Loucy (cell line): ENCODE measurements at regions not wholly inside any gene's neighbourhood (a gene's known extent, or its start where the extent isn't known, plus 50 kb on each side); places are given as distances from the start of the nearest gene placed in this dataset.
A peak's percentile ranks its signal among the peaks of the same experiment; 100 is the strongest.

Experiments used
- H2AFZ ChIP-seq: fragments of 200-600 bp; sonication (generic); 2 replicates; pipeline ENCODE4 v1.6.0; 2016; ENCODE audit warnings: antibody characterized with exemption, mild to moderate bottlenecking, low read length, moderate library complexity
- H3F3A ChIP-seq: fragments of 200-600 bp; 2 replicates; pipeline ENCODE4 v1.6.0; 2016; ENCODE audit warnings: antibody characterized with exemption, low read depth, mild to moderate bottlenecking
- H3K27me3 ChIP-seq: fragments of 200-600 bp; sonication (generic); 2 replicates; pipeline ENCODE4 v1.6.1; 2014; ENCODE audit warnings: low read length, mild to moderate bottlenecking; ENCODE audit not compliant: insufficient read depth, poor library complexity, severe bottlenecking
- H3K36me3 ChIP-seq: fragments of 200-600 bp; sonication (generic); 2 replicates; pipeline ENCODE4 v1.6.1; 2016; ENCODE audit warnings: low read length; ENCODE audit not compliant: insufficient read depth
- H3K4me1 ChIP-seq: fragments of 200-600 bp; sonication (generic); 2 replicates; pipeline ENCODE4 v1.5.1; 2014; ENCODE audit warnings: low read length, mild to moderate bottlenecking; ENCODE audit not compliant: insufficient read depth, poor library complexity, severe bottlenecking
- H3K4me2 ChIP-seq: fragments of 200-600 bp; sonication (generic); 2 replicates; pipeline ENCODE4 v1.6.0; 2014; ENCODE audit warnings: antibody characterized with exemption, low read length, low read depth, mild to moderate bottlenecking; ENCODE audit not compliant: poor library complexity, severe bottlenecking
- H3K4me3 ChIP-seq: fragments of 200-600 bp; sonication (generic); 2 replicates; pipeline ENCODE4 v1.5.1; 2014; ENCODE audit warnings: low read length, mild to moderate bottlenecking, mixed read lengths; ENCODE audit not compliant: poor library complexity, severe bottlenecking
- H3K79me2 ChIP-seq: fragments of 200-600 bp; sonication (generic); 2 replicates; pipeline ENCODE4 v1.6.1; 2014; ENCODE audit warnings: low read length; ENCODE audit not compliant: insufficient read depth
- H3K9ac ChIP-seq: fragments of 200-600 bp; sonication (generic); 2 replicates; pipeline ENCODE4 v1.6.0; 2014; ENCODE audit warnings: mild to moderate bottlenecking, low read depth, low read length, moderate library complexity; ENCODE audit not compliant: poor library complexity, severe bottlenecking
- H3K9me2 ChIP-seq: fragments of 200-600 bp; sonication (generic); replicated peaks from 2 replicates; pipeline ENCODE4 v1.6.1; 2016; ENCODE audit warnings: low read depth, low read length, mixed read lengths
- H3K9me3 ChIP-seq: fragments of 200-600 bp; sonication (generic); 2 replicates; pipeline ENCODE4 v1.6.1; 2014; ENCODE audit warnings: mild to moderate bottlenecking, antibody characterized with exemption, low read length, low read depth; ENCODE audit not compliant: insufficient read depth
- H4K20me1 ChIP-seq: fragments of 200-600 bp; sonication (generic); 2 replicates; pipeline ENCODE4 v1.6.0; 2014; ENCODE audit warnings: antibody characterized with exemption, low read length, mild to moderate bottlenecking; ENCODE audit not compliant: insufficient read depth, poor library complexity, severe bottlenecking
- CTCF ChIP-seq: fragments of 200-600 bp; sonication (generic); conservative IDR thresholded peaks from 2 replicates; pipeline ENCODE4 v1.5.1; 2014; ENCODE audit warnings: mild to moderate bottlenecking, antibody characterized with exemption, low read length
- EZH2phosphoT487 ChIP-seq: fragments of 200-600 bp; IDR thresholded peaks from 2 replicates; pipeline ENCODE4 v1.6.1; 2018; ENCODE audit warnings: antibody characterized with exemption, mild to moderate bottlenecking, moderate library complexity, borderline replicate concordance

GRCh38 chr5:109561447-109561846, 128.3 kb upstream of the MAN2A1 start:
- Histone ChIP-seq H3K9me3 (no peaks in the 10 kb centered on the region), H3K36me3 (no peaks in the 10 kb centered on the region), H3K27me3 (no peaks in the 10 kb centered on the region), H4K20me1 (no peaks in the 10 kb centered on the region), H3K4me2 (no peak overlapping the region), H3K4me3 (no peak overlapping the region), H2AFZ (no peak overlapping the region), H3K9me2 (no peaks in the 10 kb centered on the region), H3F3A (no peaks in the 10 kb centered on the region), H3K79me2 (no peaks in the 10 kb centered on the region), H3K4me1 (peaks cover 8% of the 10 kb centered on the region), H3K9ac (no peak overlapping the region)
- TF ChIP-seq EZH2phosphoT487 (no peak), CTCF (no peak)

- no peaks in the 10 kb centered on the region for H3K27me3 ChIP-seq
- H2AFZ ChIP-seq = no peak overlapping the region
- no peaks in the 10 kb centered on the region for H3F3A ChIP-seq
- H3K4me3 ChIP-seq = no peak overlapping the region
- H3K4me1 ChIP-seq = peaks cover 8% of the 10 kb centered on the region
- no peaks in the 10 kb centered on the region for H3K9me2 ChIP-seq
- no peak overlapping the region for H3K4me2 ChIP-seq
- H4K20me1 ChIP-seq = no peaks in the 10 kb centered on the region
- H3K9me3 ChIP-seq = no peaks in the 10 kb centered on the region
- TF ChIP-seq EZH2phosphoT487 (no peak), CTCF (no peak)
- H3K9ac ChIP-seq = no peak overlapping the region
- no peaks in the 10 kb centered on the region for H3K36me3 ChIP-seq
- no peaks in the 10 kb centered on the region for H3K79me2 ChIP-seq
Measured at GRCh38 chr5:109560554-109560953, 129.2 kb upstream of the MAN2A1 start.

GRCh38 chr5:109558952-109559351, 130.8 kb upstream of the MAN2A1 start:
- H2AFZ ChIP-seq = peak overlapping the region; percentile 49; the same call in 1 of the 2 replicates
- TF ChIP-seq CTCF = no peak
- no peak for TF ChIP-seq EZH2phosphoT487

More at GRCh38 chr5:109558952-109559351, 130.8 kb upstream of the MAN2A1 start:
- Histone ChIP-seq H3K36me3 (no peaks in the 10 kb centered on the region), H3K4me3 (peak overlapping the region; percentile 43), H3K4me1 (peaks cover 8% of the 10 kb centered on the region), H3F3A (no peaks in the 10 kb centered on the region), H4K20me1 (no peaks in the 10 kb centered on the region), H3K9ac (no peak overlapping the region), H3K27me3 (no peaks in the 10 kb centered on the region), H3K9me3 (no peaks in the 10 kb centered on the region), H3K9me2 (no peaks in the 10 kb centered on the region), H3K79me2 (no peaks in the 10 kb centered on the region), H3K4me2 (peak overlapping the region; percentile 45)
